ENCODE measurements at regions not wholly inside any gene's neighbourhood (a gene's known extent, or its start where the extent isn't known, plus 50 kb on each side); places are given as distances from the start of the nearest gene placed in this dataset.

DNA sequence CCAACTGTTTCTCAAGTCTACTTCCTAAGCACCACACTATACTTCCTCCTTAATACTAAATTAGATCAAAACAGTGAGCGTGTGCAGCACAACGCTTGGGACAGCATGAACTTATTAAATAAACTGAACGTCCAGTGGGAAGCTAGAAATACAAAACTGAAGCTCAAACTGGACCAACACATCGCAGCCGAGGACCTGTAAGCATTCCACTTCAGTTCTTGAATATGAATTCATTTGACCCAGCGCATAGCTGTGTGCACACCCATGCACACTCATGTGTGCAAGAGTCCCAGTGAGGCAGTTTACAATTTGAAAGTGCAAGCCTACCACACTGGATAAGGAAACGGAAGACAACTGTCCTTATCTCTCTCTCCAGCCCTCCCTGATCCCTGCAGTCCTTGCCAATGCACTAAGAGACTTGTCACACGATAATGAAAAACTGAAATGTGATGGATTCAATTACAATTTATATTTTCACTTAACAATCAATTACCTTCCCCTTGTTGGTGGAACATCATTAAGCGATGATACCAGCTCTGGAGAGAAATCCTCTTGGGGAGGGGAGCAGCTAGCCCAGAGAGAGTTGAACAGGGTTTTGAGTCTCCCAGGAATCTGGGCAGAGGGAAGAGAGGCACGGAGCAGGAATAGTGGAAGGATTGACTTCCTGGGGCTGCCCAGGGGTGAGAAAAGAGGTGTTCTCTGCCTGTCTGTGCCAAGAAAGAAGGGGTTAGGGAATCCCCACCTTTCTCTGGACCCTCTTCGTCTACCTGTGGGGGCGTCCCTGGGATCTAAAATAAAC is 186.5 kb upstream of the KLHL29 start:
- ATAC-seq = peak; percentile 71
- DNase-seq (ENCODE audit: low spot score) = no peak

DNA sequence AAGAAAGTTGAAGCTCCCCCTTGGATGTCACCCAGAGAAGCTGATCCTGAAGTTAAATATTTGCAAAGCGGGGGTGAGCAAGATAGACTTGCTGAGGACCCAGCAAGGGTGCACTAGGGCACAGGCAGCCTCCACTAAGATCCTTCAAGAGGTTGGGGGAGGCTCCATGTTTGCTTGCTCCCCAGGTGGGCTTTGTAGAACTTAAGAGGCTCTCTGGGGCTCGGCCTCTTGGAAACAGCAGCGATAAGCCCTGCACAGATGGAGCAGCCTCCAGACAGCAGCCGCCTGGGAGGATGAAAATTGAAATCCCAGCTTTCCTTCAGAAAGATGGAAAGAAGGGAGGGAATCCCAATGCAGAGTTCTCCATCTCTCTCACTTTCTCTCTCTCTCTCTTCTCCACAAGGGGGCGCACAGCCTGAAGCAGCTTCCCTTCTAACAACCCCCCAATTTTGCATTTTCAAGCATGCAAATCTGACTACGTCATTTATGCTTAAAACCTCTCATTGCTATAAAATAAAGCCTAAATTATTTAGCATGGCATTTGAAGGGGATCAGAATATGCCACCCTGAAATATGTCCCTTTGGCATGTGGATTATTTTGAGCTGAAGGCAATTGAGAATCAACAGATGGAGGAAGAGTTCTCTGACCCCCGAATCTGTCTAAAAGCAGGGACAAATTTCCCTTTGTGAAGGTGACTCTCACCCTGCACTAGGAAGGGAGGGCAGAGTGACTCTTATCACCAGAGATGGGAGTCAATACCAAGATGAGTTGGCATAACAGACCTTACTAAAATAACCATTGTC is 185.7 kb upstream of the KLHL29 start:
- DNase-seq (ENCODE audit: low spot score) = peak; percentile 54
- peak; percentile 72 for ATAC-seq

DNA sequence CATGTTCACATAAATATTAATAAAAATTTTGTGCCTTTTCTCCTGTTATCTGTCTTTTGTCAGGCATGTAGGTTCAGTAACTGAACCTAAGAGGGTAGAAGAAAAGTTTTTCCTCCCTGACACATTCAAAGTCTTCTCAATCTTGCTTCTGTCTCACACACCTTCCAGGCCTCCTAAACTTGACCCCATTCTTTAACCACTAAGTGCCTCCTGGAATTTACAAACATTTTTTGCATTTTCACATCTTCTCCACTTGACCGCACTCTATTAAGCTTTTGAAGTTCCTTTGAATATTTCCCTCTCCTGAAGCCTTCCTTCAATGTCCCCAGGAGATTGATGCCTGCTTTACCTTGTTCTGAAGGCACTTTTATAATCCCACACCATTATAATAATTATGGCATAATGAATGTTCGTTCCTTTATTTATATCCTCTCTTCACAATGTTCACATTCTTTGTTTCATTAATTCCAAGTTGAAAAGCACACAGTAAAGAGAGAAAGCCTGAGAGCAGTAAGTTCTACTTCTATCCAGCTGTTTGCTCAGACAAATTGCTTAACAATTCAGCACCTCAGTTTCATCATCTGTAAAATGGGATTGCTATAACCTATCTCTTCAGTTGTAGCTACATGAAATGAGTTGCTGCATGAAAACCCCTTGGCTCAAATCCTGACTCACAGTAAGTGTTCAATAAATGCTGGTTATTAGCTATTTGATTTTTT is 184.8 kb upstream of the KLHL29 start:
- peak; percentile 1 for ATAC-seq
- no peak for DNase-seq (ENCODE audit: low spot score)

DNA sequence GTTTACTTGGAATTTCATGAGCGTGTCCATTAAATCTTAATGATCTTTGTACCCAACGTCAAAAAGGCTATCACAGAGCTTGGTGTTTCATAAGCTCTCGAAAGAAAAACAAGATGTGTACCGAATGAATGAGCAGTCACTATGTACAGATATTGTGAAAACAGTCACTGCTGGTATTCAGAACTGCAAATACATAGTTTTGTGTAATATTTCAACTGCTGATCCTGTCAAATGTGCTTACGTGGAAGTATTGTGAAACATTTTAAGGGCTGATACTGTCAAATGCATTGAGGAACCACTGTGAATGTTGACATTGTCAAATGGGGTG is 184.2 kb upstream of the KLHL29 start:
- DNase-seq (ENCODE audit: low spot score) (no peak), ATAC-seq (peak; percentile 51)

DNA sequence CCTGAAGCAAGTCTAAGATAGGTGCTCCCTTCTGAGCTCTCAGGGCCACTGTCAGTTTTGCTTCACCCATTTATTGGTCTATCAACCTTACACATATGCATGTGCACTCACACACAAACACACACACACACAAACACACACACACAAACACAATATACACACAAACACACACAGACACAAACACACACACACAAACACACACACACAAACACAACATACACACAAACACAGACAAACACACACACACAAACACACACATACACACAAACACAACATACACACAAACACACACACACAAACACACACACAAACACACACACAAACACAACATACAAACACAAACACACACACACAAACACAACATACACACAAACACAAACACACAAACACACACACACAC is 181.6 kb upstream of the KLHL29 start:
- DNase-seq (ENCODE audit: low spot score) (no peak), ATAC-seq (no peak)

DNA sequence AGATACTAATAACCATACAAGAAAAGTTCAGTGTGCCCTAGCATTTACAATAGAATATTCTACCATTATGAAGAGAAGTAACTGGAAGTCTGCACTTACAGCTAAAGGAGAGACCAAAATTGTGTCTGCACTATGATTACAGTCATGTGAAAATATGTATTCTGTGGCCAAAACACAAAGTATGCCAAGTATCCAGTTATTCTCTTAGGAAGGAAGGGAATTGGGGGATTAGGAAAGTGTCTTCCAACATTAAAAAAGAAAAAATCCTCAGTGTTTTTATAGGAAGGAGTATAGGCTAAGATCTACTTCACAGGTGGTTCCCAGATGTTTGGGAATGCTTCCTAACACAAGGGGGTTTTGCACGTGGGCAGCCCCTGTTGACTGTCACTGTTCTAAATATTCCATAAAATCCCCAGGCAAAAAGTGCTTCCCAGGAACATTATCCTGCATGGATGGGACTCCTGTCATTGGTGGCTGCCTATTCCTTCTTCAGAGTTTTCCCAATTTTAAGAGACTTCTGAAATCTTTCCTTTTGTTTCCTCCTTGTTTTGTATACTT is 180.2 kb upstream of the KLHL29 start:
- DNase-seq (ENCODE audit: low spot score) = no peak
- ATAC-seq = no peak

DNA sequence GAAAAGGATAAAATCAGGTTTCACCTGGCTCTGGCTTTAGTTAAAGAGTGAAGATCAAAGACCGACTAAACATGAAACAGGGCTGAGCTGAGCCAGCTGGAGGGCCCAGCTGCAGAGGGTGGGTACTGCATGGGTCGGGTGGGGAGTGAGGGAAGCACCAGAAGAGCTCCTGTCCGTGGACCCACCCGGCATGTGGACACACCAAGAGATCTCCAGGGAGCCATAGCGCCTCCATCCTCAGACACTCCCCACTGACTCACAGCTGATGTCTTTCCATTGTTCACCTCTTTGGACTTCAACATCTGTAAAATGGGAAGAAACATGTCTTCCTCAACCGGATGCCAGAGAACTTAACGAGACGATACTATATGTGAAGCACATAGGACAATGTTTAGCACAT is 178.3 kb upstream of the KLHL29 start:
- ATAC-seq (peak; percentile 38), DNase-seq (ENCODE audit: low spot score) (no peak)

DNA sequence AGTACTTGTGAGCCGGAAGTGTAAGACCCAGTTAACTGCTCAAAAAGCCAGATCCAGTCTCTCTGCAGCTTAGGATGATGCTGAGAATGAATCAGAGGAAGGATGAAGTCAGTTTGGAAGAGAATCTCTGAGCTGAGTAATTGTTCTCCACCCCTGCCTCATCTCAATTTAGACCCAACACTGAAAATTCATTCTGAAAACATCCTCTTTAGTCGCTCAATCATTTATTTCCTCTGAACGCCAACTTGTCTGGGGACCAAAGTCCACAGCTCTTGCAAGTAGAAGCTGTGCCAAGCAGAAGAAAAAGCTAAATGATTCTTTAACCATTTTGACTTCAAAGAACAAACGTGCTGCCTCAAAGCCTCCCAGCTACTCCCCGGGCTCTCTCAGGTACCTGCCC is 177.1 kb upstream of the KLHL29 start:
- peak; percentile 57 for ATAC-seq
- peak; percentile 67 for DNase-seq (ENCODE audit: low spot score)

DNA sequence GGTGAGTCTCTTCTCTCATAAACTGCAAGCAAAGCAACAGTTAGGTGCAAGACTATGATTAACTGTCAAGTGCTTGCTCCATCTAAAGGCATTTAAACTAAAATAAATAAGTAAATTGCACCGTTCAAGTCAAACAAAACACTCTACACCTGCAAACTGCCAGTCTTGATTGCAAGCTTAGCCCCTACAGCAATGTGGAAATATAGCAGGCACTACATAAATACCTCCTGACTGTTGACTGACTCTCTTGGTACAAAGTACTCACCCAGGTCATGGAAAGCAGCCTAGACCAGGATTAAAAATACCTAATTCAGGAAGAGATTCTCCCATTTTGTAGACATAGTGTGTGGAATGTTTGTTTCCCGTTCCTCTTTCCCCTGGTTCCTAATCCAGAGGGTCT is 176.6 kb upstream of the KLHL29 start:
- DNase-seq (ENCODE audit: low spot score) = no peak

DNA sequence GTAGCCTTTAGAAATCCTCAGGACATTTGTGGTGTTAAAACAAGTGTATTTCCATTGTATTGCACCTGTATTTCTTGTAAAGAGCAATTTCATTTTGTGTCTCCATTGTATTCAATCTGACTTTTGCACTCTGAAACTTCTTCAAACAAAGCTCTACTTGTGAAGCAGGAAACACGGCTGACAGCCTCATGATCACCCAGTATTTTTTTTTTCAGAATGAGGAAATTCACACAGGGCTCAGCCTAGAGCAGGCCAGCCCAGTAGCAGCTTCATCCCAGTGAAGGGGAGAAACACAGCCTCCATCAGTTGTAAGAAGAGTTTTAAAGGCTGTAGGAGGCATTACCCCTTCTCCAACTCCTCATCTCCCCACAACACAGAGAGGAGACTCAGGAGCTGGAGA is 175.9 kb upstream of the KLHL29 start:
- DNase-seq (ENCODE audit: low spot score) = no peak

More for the DNA sequence above, 176.6 kb upstream of the KLHL29 start:
- ATAC-seq = peak; percentile 74

DNA sequence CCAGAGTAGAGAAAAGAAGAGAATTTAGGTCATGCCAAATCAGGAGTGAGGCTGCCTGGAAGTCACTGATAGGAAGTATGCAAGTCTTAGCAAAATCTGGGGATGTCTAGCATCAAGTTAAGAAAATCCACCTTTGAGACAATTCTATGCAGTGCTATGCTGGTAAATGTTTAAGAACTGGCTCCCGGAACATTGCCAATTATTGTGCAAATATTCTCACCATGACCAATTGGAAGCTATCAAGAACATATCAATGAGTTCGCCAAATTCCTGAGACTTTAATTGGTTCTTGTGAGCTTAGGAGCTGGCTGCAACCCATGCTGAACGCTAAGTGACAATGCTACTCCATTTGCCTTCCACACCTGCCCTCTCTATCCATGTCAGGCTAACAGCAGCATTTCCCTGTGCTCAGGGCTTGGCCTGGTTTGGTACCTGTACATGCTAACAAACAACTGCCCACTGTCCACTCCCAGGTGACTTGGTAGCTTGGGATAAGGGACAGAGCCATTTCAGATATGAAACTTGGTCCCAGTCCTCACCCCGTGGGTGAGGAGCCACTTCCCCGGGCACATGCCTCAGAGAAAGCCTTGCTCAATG is 172.9 kb upstream of the KLHL29 start:
- DNase-seq (ENCODE audit: low spot score) (no peak), ATAC-seq (peak; percentile 25)

More for the DNA sequence above, 175.9 kb upstream of the KLHL29 start:
- ATAC-seq = peak; percentile 49

DNA sequence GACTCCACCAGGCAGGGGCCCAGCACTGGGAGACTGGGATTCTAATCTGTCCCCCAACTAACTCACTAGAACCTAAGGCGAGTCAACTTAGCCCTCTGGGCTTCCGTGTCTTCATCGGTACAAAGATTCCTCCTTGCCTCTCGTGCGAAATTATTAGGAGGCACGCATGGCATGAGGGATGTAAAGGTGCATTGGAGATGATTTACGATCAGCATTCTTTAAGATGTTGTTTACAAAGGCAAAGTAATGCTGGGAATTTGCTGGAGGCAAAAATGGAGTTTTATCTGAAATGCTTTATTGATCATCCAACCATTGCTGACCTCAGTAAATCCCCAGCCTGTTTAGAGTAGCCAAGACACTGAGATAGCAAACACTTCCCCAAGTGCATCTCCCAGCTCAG is 171.8 kb upstream of the KLHL29 start:
- no peak for ATAC-seq
- DNase-seq (ENCODE audit: low spot score) = no peak

DNA sequence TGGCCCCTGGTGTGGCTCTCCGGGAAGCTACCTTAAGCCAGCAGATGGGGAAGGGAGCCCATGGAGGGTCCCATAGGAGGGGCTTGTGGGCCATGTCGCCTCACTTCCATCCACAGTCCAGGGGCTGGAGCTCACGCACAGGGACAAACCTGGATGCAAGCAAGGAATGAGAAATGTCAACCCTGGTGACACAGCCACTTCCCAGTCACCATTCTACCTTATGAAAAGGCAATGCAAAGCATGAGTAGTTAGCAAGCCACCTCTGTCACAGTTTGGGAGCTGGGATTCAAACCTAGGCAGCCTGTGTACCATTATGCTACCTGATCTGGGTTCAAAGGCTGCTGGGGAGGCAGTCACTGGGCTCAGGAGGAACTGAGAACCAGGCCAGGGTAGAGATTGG is 170.0 kb upstream of the KLHL29 start:
- ATAC-seq (no peak), DNase-seq (ENCODE audit: low spot score) (no peak)

DNA sequence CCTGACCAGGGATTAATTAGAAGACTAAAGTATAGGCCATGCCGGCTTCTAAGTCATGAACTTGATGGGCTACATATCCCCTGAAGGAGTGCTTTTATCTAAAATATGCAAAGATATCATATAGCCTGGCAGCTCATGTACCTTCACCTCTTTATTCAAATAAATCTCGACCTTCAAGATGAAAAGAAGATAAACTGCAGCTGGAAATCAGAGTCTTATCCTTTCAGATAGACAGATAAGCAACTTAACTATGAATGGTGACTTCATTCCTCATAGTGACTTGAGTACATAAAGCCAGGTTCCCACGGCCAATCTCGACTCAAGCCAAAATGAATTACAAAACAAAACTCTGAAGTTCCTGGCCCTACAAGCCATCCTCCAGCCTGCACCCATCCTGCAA is 165.3 kb upstream of the KLHL29 start:
- peak; percentile 81 for ATAC-seq
- no peak for DNase-seq (ENCODE audit: low spot score)

DNA sequence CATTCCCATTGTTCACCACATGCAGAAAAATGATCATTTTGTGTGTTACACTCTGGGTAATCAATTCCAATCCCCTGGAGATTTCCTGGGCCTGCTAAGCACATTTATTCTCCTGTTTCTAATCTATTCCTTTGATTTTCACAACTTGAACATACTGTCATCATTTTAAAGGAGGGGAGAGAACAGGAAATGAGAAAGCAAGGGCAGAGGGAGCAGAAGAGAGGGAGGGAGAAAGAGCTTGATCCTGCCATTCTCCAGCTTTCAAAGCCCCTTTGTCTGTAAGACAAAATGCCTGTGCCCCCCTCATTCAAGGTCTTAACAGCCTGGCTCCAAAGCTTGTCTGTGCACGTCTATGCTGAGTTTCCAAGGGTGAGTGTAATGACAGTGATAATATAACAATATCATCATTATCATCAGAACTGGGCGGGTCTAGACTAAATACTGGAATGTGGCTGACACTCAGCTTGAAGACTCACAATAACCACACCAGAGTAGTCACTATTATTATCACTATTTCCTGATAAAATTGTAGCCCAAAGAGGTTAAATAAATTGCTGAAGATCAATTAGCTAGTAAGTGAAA is 164.4 kb upstream of the KLHL29 start:
- ATAC-seq = no peak
- DNase-seq (ENCODE audit: low spot score) = no peak

DNA sequence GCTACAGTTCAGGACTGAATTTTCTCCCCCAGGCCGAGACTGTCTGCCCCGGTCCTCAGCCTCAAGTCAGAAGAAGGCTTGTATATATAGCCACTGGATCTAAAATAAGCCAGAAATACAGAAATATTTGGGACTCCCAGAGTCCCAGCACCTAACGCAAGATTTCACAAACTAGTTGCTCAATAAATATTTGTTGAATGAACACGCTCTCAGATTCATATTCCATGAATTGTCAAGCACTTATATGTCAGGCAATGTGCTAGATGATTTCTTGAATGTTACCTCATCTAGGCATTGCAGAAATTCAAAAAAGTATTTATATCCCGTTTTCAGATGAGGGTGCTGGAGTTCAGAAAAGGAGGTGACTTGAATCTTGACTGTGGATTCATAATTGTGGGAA is 163.7 kb upstream of the KLHL29 start:
- ATAC-seq (no peak), DNase-seq (ENCODE audit: low spot score) (no peak)

DNA sequence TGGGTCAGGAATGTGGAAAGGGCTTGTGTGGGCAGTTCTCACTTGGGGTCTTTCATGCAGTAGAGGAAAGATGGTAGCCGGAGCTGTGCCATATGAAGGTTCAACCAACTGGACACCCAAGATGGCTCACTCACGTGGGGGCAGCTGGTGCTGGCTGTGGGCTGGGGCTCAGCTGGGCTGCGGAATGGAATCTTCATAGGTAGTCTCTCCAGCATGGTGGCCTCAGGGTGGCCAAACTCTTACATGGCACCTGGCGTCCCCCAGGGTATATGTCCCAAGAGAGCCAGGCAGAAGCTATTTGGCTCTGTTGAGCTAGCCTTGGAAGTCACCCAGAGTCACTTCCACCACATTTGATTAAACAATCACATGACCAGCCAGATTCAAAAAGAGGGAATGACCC is 163.1 kb upstream of the KLHL29 start:
- ATAC-seq = no peak
- no peak for DNase-seq (ENCODE audit: low spot score)

DNA sequence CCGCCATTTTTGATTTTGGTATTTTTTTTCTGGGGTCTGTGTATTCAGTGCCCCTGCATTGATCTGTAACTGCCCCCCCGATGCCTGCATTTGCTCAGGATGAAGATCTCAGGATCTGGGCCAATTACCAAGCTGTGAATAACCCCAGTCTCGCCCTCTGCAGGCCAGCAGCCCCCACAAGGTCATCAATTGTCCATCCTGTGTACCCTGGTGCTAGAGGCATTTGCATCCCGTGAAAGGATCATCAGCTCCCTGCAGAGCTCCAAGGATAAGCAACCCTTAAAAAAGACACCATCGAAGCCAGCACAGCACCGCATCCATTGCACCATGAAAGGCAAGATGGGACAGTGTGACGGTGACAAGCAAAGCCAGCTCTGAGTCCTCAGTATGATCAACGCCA is 154.1 kb upstream of the KLHL29 start:
- DNase-seq (ENCODE audit: low spot score) (no peak), ATAC-seq (no peak)

DNA sequence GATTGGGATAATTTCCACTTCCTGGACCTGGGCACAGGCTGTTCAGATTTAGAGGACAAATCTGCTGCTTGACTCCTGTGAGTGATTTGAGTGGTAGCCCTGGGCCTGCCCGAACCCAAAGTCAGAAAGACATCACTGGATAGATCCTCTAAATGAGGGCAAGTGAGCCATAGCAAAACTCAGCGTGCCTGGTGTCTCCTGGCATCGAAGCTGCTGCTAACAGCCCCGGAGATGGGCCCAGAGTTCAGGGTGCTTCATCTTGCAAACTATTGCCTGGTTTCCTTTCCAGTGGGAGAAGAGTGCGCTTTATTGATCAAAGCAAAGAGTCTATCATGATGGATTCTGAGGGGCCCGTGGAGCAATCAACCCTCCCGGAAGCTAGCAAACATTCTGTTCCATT is 153.1 kb upstream of the KLHL29 start:
- DNase-seq (ENCODE audit: low spot score) (no peak), ATAC-seq (no peak)

DNA sequence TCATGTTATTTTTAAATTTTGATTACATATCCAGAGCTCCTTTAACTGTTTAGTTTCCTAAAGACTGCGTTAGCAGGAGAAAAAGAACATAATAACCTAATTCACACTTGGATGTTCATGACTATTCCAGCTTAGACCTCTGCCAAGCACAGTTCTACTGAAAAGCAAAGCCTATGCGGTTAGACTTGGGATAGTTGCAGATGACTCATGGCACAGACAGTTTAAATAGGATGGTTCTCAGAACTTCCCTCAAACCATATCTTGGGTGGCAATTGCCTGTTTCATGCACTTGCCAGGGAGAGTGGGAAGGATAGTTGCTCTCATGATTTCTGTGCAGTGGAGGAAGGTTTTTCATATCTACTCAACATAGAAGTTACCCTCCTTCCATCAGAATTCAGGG is 149.7 kb upstream of the KLHL29 start:
- DNase-seq (ENCODE audit: low spot score) = no peak
- ATAC-seq = no peak

DNA sequence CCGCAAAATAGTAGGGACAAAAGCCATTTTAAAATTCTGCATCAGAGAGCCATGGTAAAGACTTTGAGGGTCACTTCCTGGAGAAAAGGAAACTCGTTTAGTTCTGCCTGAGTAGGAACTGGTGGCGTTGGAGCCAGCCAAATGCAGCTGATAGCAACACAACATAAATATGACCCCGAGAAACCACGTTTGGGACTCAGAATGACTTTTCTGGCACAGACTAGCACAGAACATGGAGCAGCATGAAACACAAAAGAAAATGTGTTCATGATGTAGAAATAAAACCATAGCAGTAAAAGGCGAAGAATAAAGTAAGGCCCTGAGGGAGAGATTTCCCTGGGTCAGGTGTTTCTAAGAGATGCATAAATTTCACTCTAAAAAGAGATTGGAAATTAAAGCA is 149.2 kb upstream of the KLHL29 start:
- DNase-seq (ENCODE audit: low spot score) = no peak

More for the DNA sequence above, 149.2 kb upstream of the KLHL29 start:
- no peak for ATAC-seq
